Adrenal gland (tissue), 5 donors: ENCODE measurements at regions not wholly inside any gene's neighbourhood (a gene's known extent, or its start where the extent isn't known, plus 50 kb on each side); places are given as distances from the start of the nearest gene placed in this dataset.

ENCODE experiments used
- POLR2A ChIP-seq, 2 donors: fragments of 450-650 bp; IDR thresholded peaks; one replicate each; pipeline ENCODE4 v1.6.1; 2017; ENCODE audit warnings: antibody characterized with exemption in 2 of 2, mild to moderate bottlenecking in 2 of 2, moderate library complexity in 1 of 2
- TF ChIP-seq, protein P1 (sequence below), 6 experiments: fragments of 450-650 bp in 4 of 6; fragments of 200-600 bp in 2 of 6; sonication (generic) in 1 of 6; IDR thresholded peaks; 1 replicate in 5 of 6; 2 replicates in 1 of 6; pipeline versions ENCODE4 v1.5.1 to v1.8.0; 2016 to 2021; ENCODE audit warnings: antibody characterized with exemption in 6 of 6, mild to moderate bottlenecking in 2 of 6, moderate library complexity in 1 of 6
- donor health status: DM: no; HTN: no; CAD: no.

GRCh38 chr9:115514454-115514853 is 396.5 kb upstream of the TNC start:
- TF ChIP-seq, protein P1, sequence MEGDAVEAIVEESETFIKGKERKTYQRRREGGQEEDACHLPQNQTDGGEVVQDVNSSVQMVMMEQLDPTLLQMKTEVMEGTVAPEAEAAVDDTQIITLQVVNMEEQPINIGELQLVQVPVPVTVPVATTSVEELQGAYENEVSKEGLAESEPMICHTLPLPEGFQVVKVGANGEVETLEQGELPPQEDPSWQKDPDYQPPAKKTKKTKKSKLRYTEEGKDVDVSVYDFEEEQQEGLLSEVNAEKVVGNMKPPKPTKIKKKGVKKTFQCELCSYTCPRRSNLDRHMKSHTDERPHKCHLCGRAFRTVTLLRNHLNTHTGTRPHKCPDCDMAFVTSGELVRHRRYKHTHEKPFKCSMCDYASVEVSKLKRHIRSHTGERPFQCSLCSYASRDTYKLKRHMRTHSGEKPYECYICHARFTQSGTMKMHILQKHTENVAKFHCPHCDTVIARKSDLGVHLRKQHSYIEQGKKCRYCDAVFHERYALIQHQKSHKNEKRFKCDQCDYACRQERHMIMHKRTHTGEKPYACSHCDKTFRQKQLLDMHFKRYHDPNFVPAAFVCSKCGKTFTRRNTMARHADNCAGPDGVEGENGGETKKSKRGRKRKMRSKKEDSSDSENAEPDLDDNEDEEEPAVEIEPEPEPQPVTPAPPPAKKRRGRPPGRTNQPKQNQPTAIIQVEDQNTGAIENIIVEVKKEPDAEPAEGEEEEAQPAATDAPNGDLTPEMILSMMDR (IDR thresholded peaks at IDR 0.05) = no peak
- TF ChIP-seq POLR2A (IDR thresholded peaks at IDR 0.05) = no peak
